Stimulated activated CD4-positive, alpha-beta T cell treated with anti-CD3 and anti-CD28 coated beads, Interleukin-2, amount 100 ng/mL, for 24 hours (primary cell): ENCODE measurements at regions not wholly inside any gene's neighbourhood (a gene's known extent, or its start where the extent isn't known, plus 50 kb on each side); places are given as distances from the start of the nearest gene placed in this dataset.
A peak's percentile ranks its signal among the peaks of the same experiment; 100 is the strongest.
"Not testable (repeated sequence)": the region's sequence is repeated elsewhere in the genome, so short reads cannot be mapped to it uniquely, and the experiment has no call there.

Experiments
- DNase-seq, 2 donors: peaks; one replicate each; pipeline ENCODE4 v3.0.0-alpha.2; 2020

GRCh38 chrX:65331371-65331770 is 203.2 kb downstream of the LAS1L start:
- no peak for DNase-seq

- no peak for DNase-seq
Measured at GRCh38 chrX:65300104-65300809, 234.3 kb downstream of the LAS1L start.

- not testable (repeated sequence) for DNase-seq
Measured at GRCh38 chrX:65282905-65283304, 251.7 kb downstream of the LAS1L start.

- DNase-seq, result no peak
Measured at GRCh38 chrX:65273152-65273551, 261.4 kb downstream of the LAS1L start.

GRCh38 chrX:65266482-65266881 is 268.1 kb downstream of the LAS1L start:
- DNase-seq, result no peak

- DNase-seq, result no peak
Measured at GRCh38 chrX:65253817-65254216, 277.6 kb upstream of the ZC4H2 start.

- no peak for DNase-seq
Measured at GRCh38 chrX:65241059-65241721, 264.9 kb upstream of the ZC4H2 start.

- no peak for DNase-seq
Measured at GRCh38 chrX:65203545-65203944, 227.3 kb upstream of the ZC4H2 start.

- DNase-seq, result peak in 1 of 2 donors; percentile 2
Measured at GRCh38 chrX:65196758-65197360, 220.6 kb upstream of the ZC4H2 start.

GRCh38 chrX:65195621-65196020 is 219.4 kb upstream of the ZC4H2 start:
- no peak for DNase-seq

- no peak for DNase-seq
Measured at GRCh38 chrX:65194547-65194946, 218.3 kb upstream of the ZC4H2 start.

- DNase-seq, result not testable (repeated sequence)
Measured at GRCh38 chrX:65163325-65163724, 187.1 kb upstream of the ZC4H2 start.

- DNase-seq, result no peak
Measured at GRCh38 chrX:65148232-65148631, 172.0 kb upstream of the ZC4H2 start.

- no peak for DNase-seq
Measured at GRCh38 chrX:65136424-65136823, 160.2 kb upstream of the ZC4H2 start.

- no peak for DNase-seq
Measured at GRCh38 chrX:65127842-65128241, 151.6 kb upstream of the ZC4H2 start.

GRCh38 chrX:65098851-65099250 is 122.6 kb upstream of the ZC4H2 start:
- no peak for DNase-seq

GRCh38 chrX:65093658-65094057 is 117.4 kb upstream of the ZC4H2 start:
- DNase-seq, result no peak

- no peak for DNase-seq
Measured at GRCh38 chrX:65073233-65073632, 97.0 kb upstream of the ZC4H2 start.

- no peak for DNase-seq
Measured at GRCh38 chrX:65072590-65072989, 96.3 kb upstream of the ZC4H2 start.

- not testable (repeated sequence) for DNase-seq
Measured at GRCh38 chrX:65058626-65059025, 82.4 kb upstream of the ZC4H2 start.

- DNase-seq, result no peak
Measured at GRCh38 chrX:65045001-65045400, 68.8 kb upstream of the ZC4H2 start.

- DNase-seq, result no peak
Measured at GRCh38 chrX:65035446-65035770, 59.2 kb upstream of the ZC4H2 start.

GRCh38 chrX:65034668-65035445 is 58.6 kb upstream of the ZC4H2 start, which contains the start of gene ZC3H12B:
ZC3H12B (plus strand) TSS chrX:65034826.
- peak; percentile 78 to 81 for DNase-seq

- DNase-seq, result no peak
Measured at GRCh38 chrX:65034292-65034667, 58.0 kb upstream of the ZC4H2 start.
